GM18520 (cell line): ENCODE measurements at regions not wholly inside any gene's neighbourhood (a gene's known extent, or its start where the extent isn't known, plus 50 kb on each side); places are given as distances from the start of the nearest gene placed in this dataset.

Experiments
- ATAC-seq: cut with Tn5 transposase; IDR thresholded peaks from one replicate; pipeline ENCODE4 v1.9.1; 2021; ENCODE audit not compliant: unreplicated experiment

DNA sequence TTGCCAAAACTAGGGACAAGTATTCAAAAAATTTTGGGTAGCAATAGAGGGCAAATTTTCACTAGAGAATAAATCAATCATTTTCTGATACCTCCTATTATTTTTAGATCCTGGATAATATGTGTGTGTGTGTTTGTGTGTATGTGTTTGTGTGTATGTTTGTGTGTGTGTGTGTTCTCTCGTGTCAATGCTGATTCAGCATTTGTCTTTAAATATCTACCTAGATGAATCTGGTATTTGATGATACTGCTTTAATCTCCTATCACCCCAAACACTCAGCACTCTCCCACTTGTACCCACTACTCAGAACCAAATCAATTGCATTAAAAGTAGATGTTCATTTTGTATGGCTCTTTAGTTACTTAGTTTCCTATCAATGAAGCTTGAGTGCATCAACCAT, 101.3 kb upstream of the NPFFR2 start:
- no peak for ATAC-seq

DNA sequence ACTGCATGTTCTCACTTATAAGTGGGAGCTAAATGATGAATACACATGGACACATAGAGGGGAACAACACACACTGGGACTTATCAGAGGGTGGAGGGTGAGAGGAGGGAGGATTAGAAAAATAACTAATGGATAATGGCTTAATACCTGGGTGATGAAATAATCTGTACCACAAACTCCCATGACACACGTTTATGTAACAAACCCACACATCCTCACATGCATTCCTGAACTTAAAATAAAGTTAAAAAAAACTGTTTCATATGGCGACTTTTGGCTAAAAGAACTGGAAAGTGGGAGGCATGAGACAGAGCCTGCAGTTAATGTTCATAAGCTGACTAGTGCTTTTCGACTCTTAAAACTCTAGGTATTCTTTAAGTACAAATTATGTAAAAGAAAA, 98.9 kb upstream of the NPFFR2 start:
- ATAC-seq = no peak

DNA sequence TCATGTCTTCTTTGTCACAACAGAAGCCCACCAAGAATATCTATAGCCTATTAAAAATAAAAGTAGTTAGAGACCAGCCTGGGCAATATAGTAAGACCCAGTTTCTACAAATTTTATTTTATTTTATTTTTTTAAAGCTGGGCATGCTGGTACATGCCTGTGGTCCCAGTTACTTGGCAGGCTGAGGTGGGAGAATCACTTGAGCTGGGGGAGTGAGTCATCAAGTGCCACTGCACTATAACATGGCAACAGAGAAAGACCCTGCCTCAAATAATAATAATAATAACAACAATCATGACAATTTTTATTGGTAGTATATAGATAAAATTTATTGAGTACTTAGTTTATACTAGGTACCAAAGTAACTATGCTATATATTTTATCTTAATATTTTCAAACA, 93.0 kb upstream of the NPFFR2 start:
- ATAC-seq = no peak

DNA sequence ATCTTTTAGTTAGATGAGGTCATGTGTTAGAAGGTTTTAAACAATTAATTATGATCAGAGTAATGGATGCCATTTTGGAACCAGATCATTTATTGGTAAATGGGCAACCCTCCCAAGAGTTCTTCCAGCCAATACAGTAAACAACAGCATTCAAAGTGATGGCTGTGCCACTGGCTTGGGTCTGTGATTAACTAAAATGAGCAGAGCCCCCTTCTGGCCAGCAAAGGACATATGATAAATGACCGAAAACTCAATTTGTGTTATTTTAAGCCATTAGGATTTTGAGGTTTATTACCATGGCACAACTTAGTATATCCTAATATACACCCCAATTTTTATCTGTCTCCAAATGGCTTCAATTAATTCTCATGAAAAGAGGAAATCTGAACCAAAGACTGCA, 90.8 kb upstream of the NPFFR2 start:
- no peak for ATAC-seq

DNA sequence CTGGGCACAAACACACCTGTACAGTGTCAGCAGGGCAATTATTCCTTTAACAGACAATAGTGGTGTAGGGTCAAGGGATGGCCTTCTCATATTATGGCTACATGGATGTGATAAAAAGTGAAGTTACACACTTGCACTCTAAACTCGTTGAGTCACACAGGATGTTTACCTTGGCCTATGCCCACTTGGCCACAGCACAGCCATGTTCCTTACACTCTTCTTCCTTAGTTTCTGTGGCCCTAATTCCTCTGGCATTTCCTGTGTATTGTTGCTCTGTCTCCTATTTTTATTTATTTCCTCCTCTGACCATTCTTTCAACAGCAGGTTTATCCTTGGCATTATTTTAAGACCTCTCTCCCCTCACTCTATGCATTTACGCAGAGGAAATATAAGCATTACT, 86.8 kb upstream of the NPFFR2 start:
- ATAC-seq = no peak

DNA sequence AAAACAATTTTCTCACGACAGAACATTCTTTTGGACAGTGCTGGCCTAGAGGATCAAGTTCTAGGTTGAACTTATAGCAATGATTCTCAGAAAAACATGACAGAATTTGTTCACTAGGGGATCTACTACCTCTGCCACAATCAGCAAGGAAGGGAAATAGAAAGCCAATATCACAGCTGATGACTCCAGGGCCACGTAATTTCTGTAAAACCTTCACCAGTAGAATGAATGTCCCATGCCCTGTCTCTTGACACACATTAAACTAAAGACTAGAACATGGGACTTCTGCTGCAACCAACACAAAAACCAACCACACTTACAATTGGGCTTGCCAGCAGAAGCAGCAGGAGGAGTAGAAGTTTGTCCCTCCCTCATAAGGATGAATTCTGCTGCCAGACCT, 86.0 kb upstream of the NPFFR2 start:
- no peak for ATAC-seq

DNA sequence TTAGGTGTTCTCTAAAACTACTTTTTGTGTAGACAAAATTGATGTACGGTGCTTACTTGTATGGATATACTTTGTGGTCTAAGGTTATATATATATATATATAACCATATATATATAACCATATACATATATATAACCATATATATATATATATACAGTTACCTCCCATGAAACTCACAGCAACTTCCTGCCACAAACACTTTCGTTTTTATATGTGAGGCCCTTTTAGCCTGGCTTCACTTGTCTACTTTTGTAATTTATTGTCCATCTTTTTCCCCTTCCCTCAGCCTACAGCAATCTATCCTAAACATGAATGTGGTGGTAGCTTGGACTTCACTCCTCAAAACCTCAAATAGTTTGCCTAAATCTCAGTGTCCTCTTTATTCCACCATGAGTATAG, 72.8 kb upstream of the NPFFR2 start:
- ATAC-seq = no peak

DNA sequence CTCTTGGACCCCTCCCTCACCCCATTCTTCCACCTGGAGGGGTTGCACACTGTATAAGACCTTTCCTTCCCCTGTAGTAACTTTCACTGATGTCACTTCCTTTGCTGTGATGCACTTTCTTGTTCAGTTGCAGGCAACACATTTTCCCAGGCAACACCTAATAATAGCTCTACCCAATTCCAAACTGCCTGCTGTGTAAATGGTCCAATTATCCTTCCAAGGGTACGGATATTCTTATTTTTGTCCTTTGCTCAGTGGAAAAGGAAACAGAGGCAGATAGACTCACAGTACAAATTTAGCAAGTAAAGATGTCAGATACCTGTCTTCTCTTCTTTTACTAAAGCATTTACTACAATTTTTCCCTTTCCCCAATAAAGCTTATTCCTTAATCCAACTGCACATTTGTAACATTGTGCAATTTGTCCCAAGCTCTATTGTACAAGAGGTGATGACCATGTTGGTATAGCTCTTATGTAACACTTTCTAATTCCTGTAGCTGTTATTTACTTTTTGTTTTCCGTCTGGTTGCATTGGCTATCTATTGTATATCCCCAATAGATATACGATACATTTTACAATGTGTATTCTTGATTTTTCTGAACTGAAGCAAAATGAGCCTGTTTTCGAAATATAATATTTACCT, 69.1 kb upstream of the NPFFR2 start:
- ATAC-seq = no peak

DNA sequence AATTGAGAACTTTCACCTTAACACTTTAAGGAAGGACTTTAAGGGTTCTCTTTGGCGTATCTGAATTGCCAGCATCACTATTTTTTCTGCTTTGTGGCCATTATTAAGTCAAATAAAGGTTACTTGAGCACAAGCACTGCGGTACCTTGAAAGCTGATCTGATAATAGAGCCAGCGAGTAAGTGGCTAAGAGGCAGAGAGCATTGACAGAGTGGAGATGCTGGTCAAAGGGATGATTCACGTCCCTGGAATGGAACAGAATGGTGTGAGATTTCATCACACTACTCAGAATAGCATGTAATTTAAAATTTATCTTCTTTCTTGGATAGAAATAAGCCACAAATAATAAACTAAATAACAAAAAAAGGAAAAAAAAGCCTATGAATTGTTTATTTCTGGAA, 57.1 kb upstream of the NPFFR2 start:
- ATAC-seq = no peak

DNA sequence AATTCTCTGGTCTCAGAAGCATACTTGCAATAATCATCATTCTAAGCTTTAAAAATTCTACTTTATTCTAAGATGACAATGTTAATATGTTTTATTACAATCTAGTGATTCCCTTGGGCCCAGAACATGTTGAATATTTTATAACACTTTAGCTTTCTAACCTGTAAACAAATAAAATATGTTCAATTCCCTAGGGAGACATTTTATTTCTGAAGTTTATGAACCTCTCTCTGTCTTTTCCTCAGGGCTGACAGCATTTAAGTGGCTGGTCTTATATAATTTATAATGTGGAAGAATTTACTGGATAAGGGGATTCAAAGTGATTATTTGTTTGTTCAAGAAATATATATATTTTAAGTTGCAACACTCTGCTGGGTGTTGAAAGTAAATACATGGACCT, 55.3 kb upstream of the NPFFR2 start:
- ATAC-seq = no peak

DNA sequence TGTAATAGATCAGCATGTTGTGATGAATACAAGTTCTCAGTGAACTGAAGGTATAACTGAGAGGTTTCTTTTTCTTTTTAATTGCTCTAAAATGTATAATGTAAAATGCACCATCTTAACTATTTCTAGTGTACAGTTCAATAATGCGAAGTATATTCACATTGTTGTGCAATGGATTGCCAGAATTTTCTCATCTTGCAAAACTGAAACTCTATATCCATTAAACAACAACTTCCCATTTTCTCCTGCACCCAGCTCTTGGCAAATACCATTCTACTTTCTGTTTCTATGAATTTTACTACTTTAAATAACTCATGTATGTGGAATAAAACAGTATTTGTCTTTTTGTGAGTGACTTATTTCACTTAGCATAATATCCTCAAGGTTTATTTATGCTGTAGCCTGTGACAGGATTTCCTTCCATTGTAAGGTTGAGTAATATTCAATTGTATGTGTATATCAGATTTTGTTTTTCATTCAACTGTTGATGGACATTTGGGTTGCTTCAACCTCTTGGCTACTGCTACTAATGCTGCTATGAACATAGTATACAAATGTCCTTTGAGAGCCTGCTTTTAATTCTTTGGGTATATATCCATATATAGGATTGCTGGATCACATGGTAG, 53.5 kb upstream of the NPFFR2 start:
- ATAC-seq = no peak

DNA sequence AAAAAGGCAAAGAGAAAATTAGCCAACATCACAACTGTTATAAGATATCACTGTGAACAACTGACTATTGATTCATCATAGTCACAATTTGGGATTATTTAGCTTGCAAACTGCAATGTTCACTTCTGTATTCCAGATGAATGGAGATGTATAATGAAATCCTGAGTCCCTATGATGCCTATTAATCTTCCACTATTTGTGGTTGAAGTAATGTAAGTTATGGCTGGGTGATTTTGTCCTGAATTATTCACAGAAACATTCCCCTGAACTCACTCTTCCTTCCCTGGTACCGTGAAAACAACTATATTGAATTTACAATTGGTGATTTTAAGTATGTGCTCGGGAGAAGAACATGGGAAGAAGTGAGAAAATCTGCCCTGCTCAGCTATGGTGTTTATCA, 50.8 kb upstream of the NPFFR2 start:
- no peak for ATAC-seq
